Epithelial cell of esophagus (primary cell): ENCODE measurements at regions not wholly inside any gene's neighbourhood (a gene's known extent, or its start where the extent isn't known, plus 50 kb on each side); places are given as distances from the start of the nearest gene placed in this dataset.

Source experiments
- DNase-seq: peaks from one replicate; pipeline ENCODE4 v3.0.0; 2010; ENCODE audit warnings: low read depth
- H3K4me3 ChIP-seq: 2 replicates; pipeline ENCODE4 v1.5.1; 2011; ENCODE audit warnings: mild to moderate bottlenecking, low read length, control low read depth
- TF ChIP-seq, protein P1 (sequence below): IDR thresholded peaks from 2 replicates; pipeline ENCODE4 v1.5.1; 2011; ENCODE audit warnings: low read depth, mild to moderate bottlenecking, low read length, control low read depth, inconsistent platforms; ENCODE audit not compliant: insufficient read depth; ENCODE audit errors: missing control alignments

DNA sequence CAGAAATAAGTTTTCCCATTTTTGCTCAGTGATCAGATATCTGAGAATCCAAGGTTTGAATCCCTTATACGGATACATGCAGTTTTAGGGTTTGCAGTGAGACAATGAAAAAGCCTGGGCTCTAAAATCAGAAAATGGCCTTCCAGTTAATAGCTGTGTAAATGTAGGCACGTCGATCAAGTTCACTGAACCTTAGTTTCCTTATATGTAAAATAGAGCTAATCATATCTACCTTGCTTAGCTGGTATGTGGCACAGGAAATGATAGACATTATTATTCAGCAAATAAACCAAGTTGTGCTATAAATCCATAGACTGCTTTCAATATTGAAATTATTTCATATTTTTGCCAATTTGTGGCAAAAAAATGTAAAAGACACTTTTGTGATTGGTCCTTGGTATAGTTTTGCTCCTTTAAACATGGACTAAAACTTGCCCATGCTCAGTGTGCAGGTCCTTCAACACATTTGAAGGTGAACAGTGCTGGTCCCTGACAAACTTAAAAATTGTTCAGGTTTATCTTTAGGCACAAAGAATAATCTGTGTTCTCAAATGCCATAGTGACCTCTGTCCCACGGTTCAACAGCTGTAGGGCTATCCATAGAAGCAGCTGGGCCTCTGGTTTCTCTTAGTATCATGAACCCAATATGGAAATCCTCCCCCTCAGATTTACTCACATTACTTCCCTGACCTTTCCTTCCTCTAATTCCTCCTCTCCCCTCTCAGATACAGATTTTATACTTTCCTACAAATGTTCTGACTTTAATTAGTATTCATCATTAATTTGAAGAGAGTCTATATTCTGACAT lies 51.0 kb downstream of the CCDC54 start:
- DNase-seq, result no peak
- TF ChIP-seq, protein P1, sequence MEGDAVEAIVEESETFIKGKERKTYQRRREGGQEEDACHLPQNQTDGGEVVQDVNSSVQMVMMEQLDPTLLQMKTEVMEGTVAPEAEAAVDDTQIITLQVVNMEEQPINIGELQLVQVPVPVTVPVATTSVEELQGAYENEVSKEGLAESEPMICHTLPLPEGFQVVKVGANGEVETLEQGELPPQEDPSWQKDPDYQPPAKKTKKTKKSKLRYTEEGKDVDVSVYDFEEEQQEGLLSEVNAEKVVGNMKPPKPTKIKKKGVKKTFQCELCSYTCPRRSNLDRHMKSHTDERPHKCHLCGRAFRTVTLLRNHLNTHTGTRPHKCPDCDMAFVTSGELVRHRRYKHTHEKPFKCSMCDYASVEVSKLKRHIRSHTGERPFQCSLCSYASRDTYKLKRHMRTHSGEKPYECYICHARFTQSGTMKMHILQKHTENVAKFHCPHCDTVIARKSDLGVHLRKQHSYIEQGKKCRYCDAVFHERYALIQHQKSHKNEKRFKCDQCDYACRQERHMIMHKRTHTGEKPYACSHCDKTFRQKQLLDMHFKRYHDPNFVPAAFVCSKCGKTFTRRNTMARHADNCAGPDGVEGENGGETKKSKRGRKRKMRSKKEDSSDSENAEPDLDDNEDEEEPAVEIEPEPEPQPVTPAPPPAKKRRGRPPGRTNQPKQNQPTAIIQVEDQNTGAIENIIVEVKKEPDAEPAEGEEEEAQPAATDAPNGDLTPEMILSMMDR, result no peak
- H3K4me3 ChIP-seq, result no peak overlapping the region

DNA sequence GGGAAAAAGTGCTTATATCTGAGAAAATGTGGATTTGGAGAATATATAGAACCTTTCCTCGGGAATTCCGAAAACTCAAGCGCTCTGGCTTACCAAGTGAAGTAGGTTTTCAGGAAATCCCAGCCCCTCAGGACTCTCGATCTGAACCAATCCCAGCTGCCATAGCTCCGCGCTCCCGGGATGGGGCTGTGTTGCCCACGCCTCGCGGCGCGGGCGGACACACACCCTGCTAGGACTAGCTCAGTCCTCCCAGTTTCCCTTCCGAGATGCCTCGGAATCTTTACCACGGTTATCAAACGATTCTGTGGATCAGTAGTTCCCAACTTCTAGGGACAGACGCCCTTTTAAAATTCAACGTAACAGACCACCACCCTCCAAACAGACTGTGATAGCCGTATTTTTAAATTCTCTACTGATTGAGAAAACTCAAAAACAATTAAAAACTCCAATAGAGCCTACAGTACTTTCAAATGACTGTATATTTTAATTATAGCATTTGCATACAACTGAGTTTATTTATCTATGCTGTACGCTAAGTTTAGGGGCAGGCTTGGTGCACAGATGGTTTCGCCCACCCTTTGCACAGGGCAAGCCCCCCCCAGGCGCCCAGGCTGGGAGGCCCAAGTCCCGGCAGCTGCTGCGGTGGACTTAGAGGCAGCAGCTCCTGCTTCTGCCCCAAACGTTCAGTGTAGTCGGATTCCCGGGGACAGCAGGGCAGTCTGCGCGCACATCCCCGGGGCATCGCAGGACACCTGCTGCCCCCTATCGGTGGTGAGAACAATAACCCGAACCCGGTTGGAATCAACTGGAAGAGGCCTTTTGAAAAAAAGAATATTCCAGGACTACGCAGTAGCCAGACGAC lies 52.3 kb downstream of the CCDC54 start:
- peak overlapping the region; percentile 40 for H3K4me3 ChIP-seq
- TF ChIP-seq, protein P1, result peak; percentile 87
- DNase-seq, result peak; percentile 82

DNA sequence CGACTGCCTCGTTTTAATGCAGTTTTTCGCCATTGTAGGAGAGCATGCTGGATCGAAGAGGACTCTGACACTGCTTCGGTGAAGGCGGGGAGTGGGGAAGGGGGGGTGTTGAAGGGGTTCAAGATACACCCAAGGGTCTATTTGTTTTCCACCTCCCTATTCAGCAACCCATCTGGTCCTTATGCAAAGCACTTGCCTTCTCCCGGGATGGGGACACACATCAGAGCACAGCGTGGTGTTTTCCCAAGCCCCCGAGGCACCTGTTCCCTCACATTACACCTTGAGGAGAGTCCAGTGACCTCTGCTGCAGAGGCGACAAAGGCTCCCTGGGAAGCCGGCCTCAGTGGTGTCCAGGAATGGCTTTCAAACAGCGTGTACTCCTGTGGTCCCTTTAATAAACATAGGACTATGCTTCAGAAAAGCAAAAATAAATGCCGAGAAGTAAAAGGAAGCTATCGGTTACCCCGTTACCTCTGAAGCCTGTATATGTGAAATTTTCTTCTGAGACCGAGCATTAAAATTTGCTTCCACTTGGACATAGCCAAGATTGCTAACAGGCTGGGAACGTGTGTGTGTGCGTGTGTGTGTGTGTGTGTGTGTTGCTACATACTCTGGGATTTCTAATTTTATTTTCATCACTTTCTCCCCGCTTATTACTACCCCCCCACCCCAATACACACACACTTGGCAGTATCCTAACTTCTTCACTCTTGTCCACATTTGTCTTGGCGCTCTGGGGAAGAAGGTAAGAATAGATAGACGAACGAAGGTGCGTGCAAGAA lies 53.2 kb downstream of the CCDC54 start:
- peak; percentile 32 for DNase-seq
- TF ChIP-seq, protein P1, result no peak
- peak overlapping the region; percentile 49 for H3K4me3 ChIP-seq

DNA sequence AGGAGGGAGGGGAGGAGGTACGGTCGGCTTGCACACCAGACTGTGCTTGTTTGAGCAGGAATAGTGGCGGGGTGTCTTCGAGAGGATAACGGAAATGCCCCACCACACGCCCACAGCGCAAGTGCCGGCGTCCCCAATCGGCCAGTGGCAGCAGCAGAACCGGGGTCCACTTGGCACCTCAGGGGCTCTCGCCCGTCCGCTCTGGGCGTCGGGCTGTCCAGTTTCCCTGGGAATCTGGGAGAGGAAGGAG lies 53.7 kb downstream of the CCDC54 start:
- DNase-seq, result peak; percentile 36
- TF ChIP-seq, protein P1, result no peak
- H3K4me3 ChIP-seq, result peak overlapping the region; percentile 49

DNA sequence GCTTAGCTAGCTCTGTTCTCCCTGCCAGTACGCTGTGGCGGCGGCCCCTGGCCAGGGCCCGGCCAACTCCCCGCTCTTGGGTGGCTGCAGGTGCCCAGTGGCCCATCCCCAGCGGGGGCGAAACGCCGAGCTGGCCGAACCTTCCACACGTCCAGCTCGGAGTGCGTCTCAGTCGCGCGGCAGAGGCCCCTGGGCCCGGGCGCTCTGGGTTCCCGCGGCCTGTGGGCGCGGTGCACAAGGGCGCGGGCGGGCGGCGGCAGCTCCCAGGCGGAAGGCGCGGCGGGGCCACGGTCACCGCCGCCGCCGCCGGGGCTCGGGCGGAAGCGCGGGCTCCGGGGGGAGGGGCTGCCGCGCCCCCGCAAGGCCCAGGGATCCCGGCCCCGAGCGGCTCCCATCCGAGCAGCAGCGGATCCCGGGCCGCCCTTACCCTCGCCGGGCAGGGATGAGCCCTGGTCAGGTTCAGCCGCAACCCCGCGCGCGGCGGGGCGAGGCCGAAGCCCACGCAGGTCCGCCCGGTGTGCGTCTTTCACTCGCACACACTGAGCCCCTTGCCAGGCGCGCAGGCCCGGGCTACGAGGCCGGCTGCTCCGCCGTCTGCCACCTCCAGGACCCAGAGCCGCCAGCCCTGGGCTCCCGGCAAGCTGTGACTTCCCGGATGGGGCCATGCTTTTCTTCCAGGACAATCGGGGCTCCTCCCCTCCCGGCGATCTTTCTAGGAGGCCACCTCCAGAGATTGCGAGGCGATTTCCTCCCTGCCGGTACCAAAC lies 54.2 kb downstream of the CCDC54 start:
- TF ChIP-seq, protein P1, result no peak
- DNase-seq, result peak; percentile 57
- peak overlapping the region; percentile 71 for H3K4me3 ChIP-seq

DNA sequence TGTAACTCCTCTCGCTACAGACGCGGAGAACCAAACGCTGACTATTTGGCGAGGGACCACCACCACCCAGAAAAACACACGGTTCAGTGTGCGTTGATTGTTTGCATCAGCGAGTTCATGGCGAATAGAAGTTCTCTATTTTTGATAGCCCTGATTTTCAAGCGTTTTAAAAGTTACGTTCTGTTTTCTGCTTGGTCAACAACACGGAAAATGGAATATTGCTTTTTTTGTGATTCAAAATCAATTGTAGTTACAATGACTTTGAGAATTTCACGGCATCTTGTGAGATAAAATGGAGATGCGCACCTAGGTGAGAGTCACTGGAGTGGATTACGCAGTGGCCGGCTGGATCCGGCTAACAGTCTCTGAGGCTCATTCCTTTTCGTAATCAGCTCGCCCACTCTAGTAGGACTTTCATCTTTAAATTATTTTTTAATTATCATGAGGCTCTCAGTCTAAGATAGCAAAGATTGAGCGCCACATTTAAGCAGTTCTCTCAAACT lies 54.8 kb downstream of the CCDC54 start:
- peak; percentile 38 for DNase-seq
- TF ChIP-seq, protein P1, result no peak
- H3K4me3 ChIP-seq, result peak overlapping the region; percentile 71
